ENCODE measurements at regions not wholly inside any gene's neighbourhood (a gene's known extent, or its start where the extent isn't known, plus 50 kb on each side); places are given as distances from the start of the nearest gene placed in this dataset.

DNA sequence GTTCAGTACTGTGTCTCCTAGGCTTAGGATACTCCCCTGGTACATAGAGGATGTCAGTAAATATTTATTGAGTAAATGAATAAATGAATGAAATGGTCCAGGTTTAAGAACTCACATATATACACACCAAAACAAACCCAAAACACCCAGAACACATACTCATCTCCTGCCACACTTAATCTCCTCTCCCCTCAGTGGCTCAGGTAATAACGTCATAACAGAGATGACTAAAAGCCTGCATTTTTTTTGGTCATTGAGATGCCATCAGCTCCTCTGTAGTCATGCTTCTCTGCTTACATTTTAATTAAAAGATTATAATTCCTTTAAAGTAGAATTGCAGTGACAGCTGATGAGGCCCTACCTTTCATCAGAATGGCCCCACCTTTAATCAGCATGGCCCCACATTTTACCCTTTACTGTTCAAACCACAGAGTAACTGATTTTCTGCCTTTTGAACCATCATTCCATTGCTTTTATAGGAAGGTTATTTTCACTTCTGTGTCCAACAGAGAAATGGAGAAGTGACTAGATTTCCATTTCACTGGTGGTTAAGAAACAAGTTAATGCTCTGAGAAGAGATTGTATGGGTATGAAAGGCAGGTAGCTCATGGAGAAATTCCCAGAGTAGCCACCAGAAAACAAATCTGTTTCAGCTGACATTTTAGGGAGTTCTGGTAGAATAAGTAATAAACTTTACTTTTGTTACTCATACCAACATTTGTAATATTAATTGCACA is 193.4 kb upstream of the ATP2B1 start:
- Histone ChIP-seq H3K36me3 (ENCODE audit: low read depth) (no peaks in the 10 kb centered on the region), H3K4me1 (ENCODE audit: low read depth) (no peaks in the 10 kb centered on the region), H3K4me3 (no peak overlapping the region), H3K9me3 (no peaks in the 10 kb centered on the region)
- intact Hi-C loops (cut with DNase I, micrococcal nuclease) = no loop called here
- ATAC-seq (no peak), DNase-seq (no peak)
- TF ChIP-seq, protein P1, sequence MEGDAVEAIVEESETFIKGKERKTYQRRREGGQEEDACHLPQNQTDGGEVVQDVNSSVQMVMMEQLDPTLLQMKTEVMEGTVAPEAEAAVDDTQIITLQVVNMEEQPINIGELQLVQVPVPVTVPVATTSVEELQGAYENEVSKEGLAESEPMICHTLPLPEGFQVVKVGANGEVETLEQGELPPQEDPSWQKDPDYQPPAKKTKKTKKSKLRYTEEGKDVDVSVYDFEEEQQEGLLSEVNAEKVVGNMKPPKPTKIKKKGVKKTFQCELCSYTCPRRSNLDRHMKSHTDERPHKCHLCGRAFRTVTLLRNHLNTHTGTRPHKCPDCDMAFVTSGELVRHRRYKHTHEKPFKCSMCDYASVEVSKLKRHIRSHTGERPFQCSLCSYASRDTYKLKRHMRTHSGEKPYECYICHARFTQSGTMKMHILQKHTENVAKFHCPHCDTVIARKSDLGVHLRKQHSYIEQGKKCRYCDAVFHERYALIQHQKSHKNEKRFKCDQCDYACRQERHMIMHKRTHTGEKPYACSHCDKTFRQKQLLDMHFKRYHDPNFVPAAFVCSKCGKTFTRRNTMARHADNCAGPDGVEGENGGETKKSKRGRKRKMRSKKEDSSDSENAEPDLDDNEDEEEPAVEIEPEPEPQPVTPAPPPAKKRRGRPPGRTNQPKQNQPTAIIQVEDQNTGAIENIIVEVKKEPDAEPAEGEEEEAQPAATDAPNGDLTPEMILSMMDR (IDR thresholded peaks at IDR 0.05) = no peak

DNA sequence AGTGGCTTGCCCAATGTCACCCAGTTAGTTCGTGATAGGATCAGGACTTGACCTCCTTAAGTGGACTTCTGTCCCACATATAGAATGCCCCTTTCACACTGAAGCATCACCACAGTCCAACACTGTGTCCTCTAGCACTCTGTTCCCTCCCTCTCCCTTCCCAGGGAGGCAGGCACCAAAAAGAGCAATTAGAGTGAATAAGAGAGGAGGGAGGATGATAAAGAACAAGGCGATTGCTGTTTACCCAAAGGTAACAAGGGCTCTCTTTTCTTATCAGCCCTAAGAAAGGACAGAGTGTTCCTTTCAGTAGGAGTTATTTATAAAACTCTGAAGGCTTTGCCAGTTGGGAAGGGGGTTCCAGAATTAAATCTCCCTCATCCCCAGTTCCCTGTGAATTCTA is 192.7 kb upstream of the ATP2B1 start:
- Histone ChIP-seq H3K9me3 (no peaks in the 10 kb centered on the region), H3K36me3 (ENCODE audit: low read depth) (no peaks in the 10 kb centered on the region), H3K4me3 (no peak overlapping the region), H3K4me1 (ENCODE audit: low read depth) (no peaks in the 10 kb centered on the region)
- intact Hi-C loops (cut with DNase I, micrococcal nuclease) = no loop called here
- TF ChIP-seq, protein P1 (IDR thresholded peaks at IDR 0.05) = no peak
- ATAC-seq = no peak
- no peak for DNase-seq

DNA sequence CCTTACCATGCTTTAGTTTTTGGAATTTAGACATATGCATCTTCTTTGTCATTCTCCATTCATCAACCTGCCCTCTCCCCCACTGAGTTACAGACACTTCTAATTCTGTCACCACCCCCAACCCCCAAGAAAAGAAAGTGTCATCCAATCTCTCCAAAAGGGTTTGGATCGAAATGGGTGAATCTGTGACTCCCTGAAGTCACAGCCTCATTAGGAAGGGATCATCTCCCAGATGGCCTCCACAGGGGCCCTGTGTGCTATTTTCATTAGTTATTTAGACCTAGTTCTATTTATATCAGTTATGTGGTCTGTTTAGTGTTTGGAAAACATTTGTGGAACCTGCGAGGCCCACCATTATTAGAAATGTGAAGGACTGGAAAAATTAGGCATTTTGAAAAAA is 191.0 kb upstream of the ATP2B1 start:
- DNase-seq (no peak), ATAC-seq (no peak)
- intact Hi-C loops (cut with DNase I, micrococcal nuclease) = no loop called here
- Histone ChIP-seq H3K9me3 (no peaks in the 10 kb centered on the region), H3K4me1 (ENCODE audit: low read depth) (no peaks in the 10 kb centered on the region), H3K4me3 (no peak overlapping the region), H3K36me3 (ENCODE audit: low read depth) (no peaks in the 10 kb centered on the region)
- TF ChIP-seq, protein P1 (IDR thresholded peaks at IDR 0.05) = no peak

DNA sequence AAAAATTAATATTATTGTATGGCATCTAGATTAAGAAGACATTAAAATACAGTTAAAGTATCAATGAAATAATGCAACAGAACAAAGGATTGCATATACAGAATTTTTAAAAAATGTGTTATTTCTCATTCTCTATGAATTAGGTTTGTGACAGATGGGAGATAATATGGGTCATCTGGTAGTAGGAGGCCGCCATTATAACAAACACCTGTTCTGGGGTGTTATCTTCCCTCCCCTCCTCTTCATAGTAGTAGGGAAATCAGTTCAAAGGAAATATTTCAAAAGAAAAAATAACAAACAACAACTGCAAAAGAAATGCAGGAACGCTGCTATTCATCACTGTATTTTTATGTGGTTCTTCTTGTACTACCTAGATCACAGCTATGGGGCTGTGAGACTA is 187.0 kb upstream of the ATP2B1 start:
- ATAC-seq (no peak), DNase-seq (no peak)
- intact Hi-C loops (cut with DNase I, micrococcal nuclease) = no loop called here
- no peaks in the 10 kb centered on the region for H3K36me3 ChIP-seq (ENCODE audit: low read depth)
- H3K4me1 ChIP-seq (ENCODE audit: low read depth) = no peaks in the 10 kb centered on the region
- TF ChIP-seq, protein P1 (IDR thresholded peaks at IDR 0.05) = no peak
- no peak overlapping the region for H3K4me3 ChIP-seq
- no peaks in the 10 kb centered on the region for H3K9me3 ChIP-seq

DNA sequence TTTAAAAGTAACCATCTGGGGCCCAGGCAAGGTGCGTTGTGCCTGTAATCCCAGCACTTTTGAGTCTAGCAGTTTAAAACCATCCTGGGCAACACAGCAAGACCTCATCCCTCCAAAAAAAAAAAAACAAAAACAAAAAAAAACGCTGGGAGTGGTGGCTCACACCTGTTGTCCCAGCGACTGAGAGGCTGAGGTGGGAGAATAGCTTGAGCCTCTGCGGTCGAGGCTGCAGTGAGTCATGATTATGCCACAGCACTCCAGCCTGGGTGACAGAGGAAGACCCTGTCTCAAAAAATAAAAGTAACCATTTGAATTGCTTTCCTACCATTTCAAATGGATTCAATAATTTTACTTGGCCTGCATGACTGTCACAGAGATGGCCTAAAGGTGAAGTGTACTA is 186.5 kb upstream of the ATP2B1 start:
- H3K4me3 ChIP-seq = no peak overlapping the region
- DNase-seq (no peak), ATAC-seq (no peak)
- H3K9me3 ChIP-seq = no peaks in the 10 kb centered on the region
- H3K36me3 ChIP-seq (ENCODE audit: low read depth) = no peaks in the 10 kb centered on the region
- intact Hi-C loops (cut with DNase I, micrococcal nuclease) = no loop called here
- TF ChIP-seq, protein P1 (IDR thresholded peaks at IDR 0.05) = no peak
- H3K4me1 ChIP-seq (ENCODE audit: low read depth) = no peaks in the 10 kb centered on the region

Measured in mucosa of descending colon (tissue), 3 donors.